Renal pelvis (tissue), 1 donor: ENCODE measurements at regions not wholly inside any gene's neighbourhood (a gene's known extent, or its start where the extent isn't known, plus 50 kb on each side); places are given as distances from the start of the nearest gene placed in this dataset.

Experiments
- DNase-seq: peaks from one replicate; pipeline ENCODE4 v3.0.0-alpha.2; 2013

DNA sequence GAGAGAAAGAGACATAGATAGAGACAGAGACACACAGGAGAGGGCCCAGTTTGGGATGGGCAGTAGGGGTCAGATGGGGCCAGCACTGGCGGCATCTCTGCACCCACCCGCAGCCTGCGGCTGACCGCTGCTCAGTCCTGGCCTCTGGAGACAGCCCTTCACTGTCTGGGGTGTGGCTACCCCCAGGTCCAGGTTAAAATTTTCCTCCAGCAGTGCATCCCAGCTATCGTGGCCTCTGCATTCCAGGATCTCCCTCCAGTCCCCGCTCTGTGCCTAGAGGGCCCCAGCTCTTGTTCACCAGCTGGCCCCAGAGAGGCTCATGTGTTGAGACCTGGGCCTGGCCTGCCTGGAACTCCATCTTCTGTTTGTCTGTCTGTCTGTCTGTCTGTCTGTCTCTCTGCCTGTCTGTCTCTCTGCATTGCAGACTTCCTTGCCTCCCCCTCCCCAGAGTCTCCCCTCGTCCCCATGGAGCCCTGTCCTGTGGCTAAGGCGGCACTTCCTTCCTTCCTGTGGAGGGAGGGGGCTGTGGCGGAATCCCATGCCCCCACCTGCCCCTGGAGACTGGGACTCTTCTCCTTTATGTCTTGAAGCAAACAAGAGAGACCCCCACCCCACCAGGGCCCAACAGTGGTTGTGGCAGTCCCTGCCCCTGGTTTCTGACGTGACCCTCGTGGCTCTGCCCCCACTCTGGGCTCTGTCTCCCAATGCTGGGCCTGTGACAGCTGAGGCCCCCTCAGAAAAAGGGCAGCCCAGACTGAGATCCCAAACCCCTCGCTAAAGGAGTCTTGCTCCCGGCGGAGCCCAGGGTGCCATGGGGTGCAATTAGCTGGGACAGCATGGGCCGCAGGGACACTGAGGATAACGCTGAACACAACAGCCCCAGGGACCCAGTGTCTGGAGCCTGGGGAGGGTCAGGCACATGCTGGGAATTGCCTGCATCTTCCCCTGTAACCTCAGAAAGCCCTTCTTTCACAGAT lies 241.8 kb downstream of the NPHP4 start:
- no peak for DNase-seq

DNA sequence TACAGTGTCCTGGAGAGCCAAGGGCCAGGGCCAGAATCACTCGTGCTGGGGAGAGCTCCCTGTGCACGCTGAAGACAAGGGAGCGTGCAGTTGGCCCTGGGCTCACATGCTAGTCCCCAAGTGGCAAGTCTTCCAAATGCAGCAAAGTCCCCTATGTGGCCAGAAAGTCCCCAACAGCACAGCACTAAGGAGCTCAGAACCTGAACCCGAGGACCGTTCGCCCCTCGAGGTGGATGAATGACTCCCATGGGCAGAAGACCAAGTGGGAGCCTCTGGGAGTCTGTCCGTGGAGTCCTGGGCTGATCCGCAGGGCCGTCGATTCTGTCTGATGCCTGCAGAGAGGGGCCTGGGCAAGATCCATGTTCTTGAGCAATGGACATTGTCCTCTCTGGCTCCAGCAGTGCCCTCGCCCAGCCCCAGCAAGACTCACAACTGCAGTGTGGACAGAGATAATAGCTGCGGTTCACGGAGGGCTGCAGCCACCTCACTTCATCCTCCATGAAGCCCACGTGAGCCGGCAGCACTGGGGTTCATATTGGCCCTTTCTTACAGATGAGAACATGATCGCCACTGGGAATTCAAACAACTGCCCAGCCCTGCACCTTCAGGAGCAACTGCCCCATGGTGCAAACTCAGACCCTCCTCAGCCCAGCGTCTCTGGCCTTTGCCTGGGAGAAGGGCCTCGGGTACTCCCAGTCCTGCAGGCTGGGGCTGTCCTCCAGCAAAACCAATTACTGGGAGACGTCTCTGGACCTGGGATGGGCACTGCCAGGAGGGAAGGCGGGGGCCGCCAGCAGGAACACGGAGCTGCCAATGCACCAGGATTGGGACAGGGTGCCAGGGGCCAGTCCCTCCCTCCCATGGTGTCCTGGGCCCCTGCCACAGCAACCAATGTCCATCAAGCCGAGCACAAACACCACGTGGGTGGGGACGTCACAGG lies 243.7 kb downstream of the NPHP4 start:
- no peak for DNase-seq

DNA sequence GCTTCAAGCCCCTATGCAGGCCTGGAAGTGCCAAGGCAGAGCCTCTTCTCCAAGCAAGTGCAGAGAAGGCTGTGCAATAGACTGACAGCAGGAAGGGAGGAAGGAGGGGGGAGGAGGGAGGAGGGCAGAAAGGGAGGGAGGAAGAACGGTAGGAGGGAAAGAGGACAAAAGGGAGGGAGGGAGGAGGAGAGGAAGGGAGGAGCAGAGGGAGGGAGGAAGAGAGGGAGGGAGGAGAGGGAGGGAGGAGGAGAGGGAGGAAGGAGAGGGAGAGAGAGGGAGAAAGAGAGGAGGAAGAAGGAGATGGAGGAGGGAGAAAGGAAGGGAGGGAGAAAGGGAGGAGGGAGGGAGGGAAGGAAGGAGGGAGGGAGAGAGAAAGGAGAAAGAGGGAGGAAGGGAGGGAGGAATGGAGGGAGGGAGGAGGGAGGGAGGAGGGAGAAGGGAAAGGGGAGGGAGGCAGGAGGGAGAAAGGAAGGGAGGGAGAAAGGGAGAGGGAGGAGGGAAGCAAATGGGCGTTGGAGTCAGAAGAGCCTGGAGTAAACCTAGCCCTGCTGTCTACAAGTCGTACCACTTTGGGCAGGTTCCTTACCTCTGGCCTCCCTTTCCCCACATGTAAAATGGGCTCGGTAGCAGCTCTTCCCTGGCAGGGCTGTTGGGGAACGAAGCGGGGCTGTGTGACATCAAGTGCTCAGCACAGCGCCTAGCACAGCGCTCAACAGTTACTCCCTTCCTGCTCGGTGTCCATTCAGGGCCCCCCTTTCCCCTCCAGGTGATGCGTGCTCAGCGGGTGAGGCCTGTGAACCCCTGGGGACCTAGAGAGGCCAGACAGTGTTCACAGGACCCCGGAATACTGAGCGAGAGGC lies 244.6 kb downstream of the NPHP4 start:
- DNase-seq: no peak

DNA sequence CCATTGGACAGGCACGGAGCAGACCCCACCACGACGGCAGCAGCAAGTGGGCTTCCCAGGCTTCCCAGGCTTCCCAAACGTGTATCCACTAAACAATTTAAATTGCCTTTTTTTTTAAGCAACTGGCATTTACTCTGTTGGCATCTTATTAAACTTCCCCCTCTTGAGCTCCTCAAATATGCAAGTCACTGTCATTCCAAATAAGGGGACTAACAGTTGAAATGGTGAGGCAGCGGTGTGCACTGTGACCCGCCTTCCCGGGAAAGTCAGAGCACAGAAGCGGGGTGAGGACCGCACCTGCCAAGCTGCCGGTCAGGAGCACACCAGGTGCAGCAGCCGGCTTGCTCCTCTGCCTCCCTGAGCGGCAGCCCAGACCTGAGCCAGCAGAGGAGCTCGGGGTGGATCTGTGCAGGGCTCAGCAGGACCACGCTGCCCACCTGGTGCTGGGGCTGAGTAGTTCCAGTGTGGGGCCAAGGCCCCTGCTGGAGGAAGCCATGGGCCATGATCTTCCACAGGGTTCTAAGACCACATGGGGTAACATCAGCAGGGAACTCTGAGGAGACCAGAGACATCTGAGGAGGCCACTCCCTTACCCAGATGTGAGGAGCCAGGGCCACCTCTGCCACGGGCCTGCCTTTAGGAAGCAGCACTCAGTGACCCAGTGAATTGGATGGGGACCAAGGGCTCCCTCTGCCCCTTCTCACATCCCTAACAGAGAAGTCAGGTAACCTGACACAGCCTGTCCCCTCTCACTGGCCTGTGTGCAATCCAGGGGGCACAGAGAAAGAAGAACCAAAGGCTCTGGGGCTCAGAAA lies 245.4 kb downstream of the NPHP4 start:
- DNase-seq: no peak

DNA sequence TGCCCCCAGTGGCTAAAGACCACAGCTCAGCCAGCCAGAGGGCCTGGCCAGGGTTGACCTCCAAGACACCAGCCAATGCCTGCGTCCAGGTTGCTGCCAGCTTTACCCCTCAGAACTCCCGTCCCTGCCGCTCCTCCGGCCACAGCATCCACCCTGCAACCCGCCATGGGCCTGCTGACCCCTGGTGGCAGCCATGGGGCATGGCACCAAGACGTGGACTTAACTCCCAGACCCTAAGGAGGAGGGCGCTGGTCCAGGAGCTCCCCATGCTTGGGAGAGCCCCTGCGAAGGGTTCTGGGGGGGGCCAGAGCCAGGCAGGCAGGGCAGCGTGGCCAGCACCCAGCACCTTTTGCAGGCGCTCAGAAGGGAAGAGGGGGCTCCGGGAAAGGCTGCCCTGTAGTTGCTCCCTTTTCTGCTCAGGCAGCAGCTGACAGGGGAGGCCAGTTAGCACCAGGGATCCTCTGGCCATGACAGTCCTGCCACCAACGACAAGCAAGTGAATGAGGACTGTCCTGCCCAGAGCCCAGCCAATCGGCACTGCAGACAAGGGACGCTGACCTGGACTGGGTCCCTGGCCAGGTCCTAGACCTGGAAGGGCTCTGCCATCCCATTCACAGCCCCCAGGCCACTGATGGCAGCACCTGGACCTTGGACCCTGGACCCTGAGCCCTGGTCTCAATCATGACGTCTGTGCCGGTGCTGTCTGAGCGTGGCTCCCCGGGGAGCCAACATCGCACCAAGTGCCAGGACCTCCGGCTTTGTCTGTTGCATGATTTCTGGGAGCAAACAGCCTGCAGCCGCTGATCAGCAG lies 246.2 kb downstream of the NPHP4 start:
- peak; percentile 57 for DNase-seq

DNA sequence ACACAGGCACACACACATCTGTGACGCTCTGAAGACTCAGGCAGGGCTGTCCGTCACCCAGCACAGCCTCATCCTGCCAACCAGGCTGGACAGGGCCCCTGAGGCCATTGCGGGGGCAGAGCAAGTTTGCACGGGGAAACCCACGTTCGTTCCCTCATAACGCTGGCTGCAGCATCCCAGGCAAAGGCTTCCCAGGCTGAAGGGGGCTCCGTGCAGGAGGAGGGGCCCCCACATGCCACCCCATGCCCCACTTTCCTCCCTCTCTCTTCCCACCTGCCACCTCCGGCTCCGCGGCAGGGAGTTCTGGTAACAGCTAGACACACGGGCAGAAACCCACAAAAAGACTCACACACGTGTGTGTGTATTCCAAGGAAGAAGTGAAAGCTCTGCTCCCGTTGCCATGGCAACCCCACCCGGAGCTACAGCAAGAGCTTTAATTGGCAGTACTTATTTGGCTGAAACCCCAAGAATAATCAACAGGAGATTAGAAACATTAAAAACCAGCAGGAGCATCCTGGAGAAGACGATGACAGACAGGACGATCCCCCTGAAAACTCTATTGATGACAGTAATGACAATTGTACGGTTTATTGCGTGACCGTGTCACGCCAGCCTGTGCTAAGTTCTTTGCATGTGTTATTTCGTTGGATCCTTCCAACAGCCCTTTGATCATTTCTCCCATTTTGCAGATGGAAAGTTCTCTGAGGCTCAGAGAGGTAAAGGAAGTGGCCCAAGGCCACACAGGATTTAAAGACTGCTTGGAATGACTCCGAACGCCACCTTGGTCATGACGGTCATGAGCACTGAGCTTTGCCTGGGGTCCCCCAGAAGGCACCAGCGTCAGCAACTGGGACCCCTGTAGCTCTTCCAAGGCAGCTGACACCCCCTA lies 247.1 kb downstream of the NPHP4 start:
- no peak for DNase-seq

DNA sequence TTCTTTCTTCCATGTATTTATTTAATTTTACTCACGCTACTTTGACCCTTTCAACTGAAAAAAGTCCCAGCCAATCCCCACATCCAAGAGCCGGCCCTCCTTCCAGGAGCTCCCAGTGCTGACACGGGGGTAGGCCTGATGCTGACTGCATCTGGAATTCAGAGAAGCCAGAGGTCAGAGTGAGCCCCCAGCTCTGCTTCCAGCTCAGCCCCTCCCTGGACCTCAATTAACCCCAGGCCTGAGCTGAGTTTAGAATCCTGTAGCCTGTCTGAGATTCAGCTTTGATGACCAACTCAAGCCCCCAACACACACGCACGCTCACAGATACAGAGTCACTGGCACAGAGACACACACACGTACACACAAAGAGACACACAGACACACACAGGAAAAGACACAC lies 247.9 kb downstream of the NPHP4 start:
- no peak for DNase-seq

DNA sequence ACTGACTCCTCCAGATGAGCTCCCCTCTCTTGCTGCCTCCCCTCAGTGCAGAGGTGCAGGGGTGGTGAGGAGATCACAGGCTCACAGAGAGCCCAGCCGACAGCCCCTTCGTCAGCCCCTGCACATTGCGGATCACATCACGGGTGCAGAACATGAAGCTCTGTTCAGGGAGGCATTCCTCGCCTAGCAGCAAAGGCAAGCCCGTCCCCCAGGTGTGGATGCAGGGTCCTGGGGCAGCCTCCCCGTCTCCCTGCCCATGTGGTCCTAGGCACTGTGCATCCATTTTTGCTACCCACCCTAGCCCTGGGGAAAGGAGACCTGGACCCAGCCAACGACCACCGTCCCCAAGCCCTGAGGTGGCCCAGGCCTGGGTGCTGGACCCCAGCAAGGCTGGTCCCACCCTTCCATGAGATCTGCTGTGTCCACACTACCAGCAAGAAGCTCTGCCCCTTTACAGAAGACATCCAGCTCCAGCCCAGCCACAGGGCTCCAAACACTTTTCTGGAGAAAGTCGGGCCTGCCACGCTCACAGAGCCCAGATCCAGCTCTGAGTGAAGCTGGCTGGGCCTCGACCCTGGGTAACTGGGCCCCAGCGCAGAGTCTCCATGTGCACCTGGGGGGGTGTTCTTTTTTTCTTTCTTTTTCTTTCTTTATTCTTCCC lies 248.7 kb downstream of the NPHP4 start:
- no peak for DNase-seq

DNA sequence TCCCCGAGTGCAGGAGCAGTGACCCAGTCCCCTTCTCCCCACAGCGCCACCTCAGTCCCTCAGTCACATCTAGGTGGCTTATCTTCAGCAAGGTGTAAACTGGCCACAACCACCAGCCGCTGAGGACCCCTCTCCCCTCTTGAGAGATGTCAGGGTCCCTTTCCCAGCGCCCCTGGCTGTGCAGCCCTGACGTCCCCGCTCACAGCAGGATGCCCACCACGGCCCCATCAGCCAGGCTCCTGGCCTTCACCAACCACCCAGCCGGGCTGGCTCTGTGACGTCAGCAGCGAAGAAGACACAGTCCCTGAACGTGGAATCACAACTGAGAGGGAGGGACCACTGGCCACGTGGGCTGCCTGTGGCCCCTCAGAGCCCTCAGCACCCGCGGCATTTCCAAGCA lies 249.4 kb downstream of the NPHP4 start:
- DNase-seq: no peak

DNA sequence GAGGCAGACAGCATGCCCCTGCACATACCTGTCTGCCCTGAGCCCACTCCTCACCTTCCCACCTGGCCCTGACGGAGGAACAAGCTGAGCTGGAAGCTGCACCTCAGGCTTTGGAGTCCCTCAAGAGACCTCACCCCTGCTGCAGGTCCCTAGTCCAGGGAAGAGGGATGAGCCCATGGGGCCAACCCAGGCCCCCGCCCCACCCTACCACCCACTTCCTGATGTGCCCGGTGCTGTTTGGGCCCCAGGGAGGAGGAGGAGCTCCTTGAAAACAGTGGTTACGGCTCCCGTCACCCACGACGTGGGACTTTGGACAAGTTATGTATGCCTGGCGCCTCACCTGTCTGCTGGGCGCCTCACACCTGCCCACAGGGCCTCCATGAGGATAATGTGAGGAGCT lies 250.2 kb downstream of the NPHP4 start:
- DNase-seq: no peak

DNA sequence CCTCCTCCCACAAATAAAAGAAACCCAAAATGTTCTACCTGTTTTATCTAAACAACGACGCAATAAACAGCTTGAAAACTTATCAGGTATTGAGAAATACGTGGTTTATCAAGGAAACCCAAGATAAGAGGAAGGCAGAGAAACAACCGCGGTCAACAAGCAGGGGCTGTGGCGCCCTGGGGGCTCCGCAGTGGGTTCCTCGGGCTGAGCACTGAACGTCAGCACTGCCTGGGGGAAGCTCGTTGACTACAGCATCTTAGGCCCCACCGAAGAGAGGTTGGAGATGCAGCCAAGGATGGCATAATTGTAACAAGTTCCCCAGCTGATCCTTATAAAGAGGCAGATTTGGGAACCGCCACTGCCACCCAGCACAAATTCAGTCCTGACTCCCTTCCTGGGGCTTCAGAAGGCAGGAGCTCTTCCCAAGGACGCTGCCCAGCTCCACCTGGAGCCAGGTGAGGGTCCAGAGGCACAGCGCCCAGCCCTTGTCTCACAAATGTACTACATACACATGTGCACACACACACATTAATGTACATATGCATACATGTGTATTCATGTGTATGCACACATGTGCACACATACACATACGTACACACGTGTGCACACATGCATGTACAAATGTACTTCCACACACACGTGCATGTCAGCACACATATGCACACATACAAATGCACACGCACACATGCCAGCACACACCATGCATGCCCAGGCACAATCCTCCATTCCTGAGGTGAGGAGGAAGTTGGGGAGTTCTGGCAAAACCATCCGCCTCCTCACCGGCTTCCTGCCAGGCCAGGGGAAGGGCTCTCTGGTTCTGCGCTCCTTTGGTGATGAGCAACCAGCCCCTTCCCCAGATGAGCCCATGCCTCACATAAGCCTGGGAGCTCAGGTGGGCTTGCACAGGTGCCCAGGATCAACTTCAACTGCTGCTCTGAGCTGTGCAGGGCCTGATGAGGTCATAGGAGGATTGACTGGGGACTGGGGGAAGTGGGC lies 251.1 kb downstream of the NPHP4 start:
- no peak for DNase-seq

DNA sequence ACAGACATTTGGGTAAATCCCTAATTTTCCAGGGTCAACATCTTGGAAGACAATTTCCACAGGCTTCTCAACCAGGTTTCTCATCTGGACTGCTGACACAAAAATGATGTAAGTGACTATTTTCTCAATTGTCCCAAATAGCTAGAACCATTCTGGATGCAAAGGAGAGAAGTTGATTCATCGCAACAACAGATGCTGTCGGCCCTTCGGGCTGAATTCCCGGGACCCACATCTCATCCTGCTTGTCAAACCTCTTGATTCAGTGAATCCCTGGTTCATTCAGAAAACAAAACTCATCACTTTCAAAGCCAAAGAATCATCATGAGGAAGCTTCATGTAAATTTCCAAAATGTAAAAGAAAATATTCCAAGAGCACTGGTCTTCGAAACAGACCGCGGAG lies 251.8 kb downstream of the NPHP4 start:
- no peak for DNase-seq

DNA sequence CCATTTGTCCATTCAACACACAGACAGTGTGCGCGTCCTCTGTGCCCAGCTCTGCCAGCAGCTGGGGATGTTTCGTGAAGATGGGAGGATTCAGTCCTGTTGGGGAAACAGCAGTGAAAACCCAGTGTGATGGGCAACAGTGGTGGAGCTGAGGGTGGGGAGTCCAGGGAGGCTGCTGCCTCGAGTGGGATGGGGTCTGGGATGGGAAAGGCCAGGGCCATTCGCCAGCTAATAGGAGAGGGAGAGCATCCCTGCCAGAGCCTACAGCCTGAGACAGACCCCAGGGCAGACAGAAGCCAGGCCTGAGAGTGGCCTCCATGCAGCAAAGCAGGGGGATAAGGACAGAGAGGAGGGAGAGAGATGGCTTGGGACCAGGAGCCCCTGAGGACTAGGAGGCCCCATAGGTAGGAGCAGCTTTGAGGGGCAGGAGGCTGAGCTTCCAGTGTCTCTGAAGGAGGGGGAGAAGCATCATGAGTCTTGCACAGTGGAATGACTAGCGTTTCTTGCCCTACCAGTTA lies 252.6 kb downstream of the NPHP4 start:
- DNase-seq: no peak

DNA sequence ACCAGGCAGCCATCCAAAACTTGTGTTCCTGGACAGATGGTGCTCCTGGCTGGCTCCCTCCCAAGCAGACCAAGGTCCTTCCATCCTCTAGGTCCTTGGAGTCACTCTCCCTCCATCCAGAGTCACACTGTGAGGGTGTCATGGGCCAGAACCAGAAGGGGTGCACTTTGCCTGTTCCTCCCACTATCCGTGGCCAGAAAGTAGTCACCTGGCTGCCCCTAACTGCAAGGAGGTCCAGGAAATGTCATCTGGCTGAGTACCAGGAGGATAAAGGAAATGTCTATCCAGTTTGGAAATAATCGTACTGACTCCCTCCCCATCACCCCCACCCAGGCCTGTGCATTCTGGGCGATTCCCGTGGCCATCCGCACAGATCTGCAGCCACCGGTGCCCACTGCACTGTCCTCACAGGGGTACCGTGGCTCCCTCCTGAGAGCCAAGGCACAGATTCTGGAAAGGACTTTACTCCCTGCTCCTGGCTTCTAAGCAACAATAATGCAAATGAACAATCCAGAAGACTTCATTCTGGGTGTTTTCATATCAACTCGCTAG lies 253.2 kb downstream of the NPHP4 start:
- no peak for DNase-seq

DNA sequence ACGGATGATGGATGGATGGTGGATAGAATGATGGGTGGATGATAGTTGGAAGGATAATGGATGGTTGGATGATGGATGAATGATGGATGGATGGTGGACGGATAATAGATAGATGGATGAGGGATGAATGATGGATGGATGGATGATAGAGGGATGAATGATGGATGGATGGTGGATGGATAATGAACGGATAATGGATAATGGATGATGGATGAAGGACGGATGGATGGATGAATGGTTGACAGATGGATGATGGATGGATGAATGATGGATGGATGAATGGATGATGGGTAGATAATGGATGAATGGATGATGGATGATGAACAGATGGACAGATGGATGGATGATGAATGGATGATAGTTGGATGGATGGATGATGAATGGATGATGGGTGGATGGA lies 255.1 kb downstream of the NPHP4 start:
- DNase-seq: no peak

DNA sequence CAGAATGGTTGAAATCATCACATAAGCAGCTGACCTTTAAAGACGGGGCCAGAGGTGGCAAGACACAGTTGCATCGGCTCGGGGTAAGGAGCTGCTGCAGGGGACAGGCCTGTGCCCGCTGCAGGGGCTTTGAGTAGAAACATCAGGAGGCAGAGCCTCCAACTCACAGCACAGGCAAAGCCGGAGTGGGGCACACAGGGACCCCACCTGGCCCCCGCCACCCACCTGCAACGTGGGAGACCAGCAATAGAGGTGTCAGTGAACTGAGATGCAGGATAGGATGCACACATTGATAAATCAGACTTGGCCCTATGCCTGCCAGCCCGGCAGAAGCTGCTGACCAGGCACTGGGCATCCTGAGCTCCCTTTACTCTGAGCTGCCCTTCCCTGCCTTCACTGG lies 257.2 kb downstream of the NPHP4 start:
- no peak for DNase-seq

DNA sequence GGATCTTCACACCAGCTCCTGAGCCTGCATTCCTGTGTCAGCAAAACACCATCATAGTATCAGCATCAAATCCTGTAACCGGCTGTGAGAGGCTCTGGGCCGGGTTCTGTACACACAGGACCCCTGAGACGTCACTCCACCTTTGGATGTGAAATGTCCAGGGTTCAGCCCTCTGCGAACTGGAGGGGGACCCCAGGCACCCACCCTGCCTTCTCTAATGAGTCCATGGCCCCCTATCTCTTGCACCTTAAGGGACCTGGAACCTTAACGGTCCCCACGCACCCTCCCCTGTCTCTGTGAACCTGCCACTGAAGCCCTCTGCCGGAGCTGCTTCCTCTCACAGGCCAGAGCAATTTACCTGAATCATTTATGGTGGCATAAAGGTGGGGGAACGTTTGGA lies 257.8 kb downstream of the NPHP4 start:
- no peak for DNase-seq
